Spleen (tissue), 11 donors: ENCODE measurements at regions not wholly inside any gene's neighbourhood (a gene's known extent, or its start where the extent isn't known, plus 50 kb on each side); places are given as distances from the start of the nearest gene placed in this dataset.

Experiments used
- DNase-seq: peaks from one replicate; pipeline ENCODE4 v3.0.0-alpha.2; 2020
- H3K27ac ChIP-seq, 8 donors: fragments of 200-600 bp; sonication (generic) in 7 of 8; 1 replicate in 4 of 8; 2 replicates in 4 of 8; pipeline versions ENCODE4 v1.5.0 to v1.8.0; 2016 to 2021; ENCODE audit warnings: inconsistent platforms in 4 of 8, mild to moderate bottlenecking in 4 of 8, moderate library complexity in 1 of 8
- H3K27me3 ChIP-seq, 7 donors: fragments of 200-600 bp; sonication (generic) in 6 of 7; replicated peaks in 1 of 7; 1 replicate in 4 of 7; 2 replicates in 3 of 7; pipeline versions ENCODE4 v1.5.0 to v1.8.0; 2016 to 2021; ENCODE audit warnings: inconsistent platforms in 3 of 7, mild to moderate bottlenecking in 1 of 7
- H3K36me3 ChIP-seq, 6 donors: fragments of 200-600 bp; sonication (generic) in 5 of 6; 1 replicate in 4 of 6; 2 replicates in 2 of 6; pipeline versions ENCODE4 v1.5.0 to v1.8.0; 2016 to 2021; ENCODE audit warnings: inconsistent platforms in 2 of 6
- H3K4me1 ChIP-seq, 6 donors: fragments of 200-600 bp; sonication (generic) in 5 of 6; 1 replicate in 3 of 6; 2 replicates in 3 of 6; pipeline versions ENCODE4 v1.5.0 to v1.8.0; 2016 to 2021; ENCODE audit warnings: inconsistent platforms in 3 of 6
- H3K4me3 ChIP-seq, 8 donors: fragments of 200-600 bp; sonication (generic) in 7 of 8; 1 replicate in 4 of 8; 2 replicates in 4 of 8; pipeline versions ENCODE4 v1.5.0 to v1.8.0; 2016 to 2021; ENCODE audit warnings: inconsistent platforms in 4 of 8, mild to moderate bottlenecking in 4 of 8, moderate library complexity in 2 of 8
- H3K9me3 ChIP-seq, 8 donors: fragments of 200-600 bp; sonication (generic) in 7 of 8; 1 replicate in 4 of 8; 2 replicates in 4 of 8; pipeline versions ENCODE4 v1.5.0 to v1.8.0; 2016 to 2021; ENCODE audit warnings: inconsistent platforms in 4 of 8
- POLR2A ChIP-seq, 3 donors: fragments of 450-650 bp; IDR thresholded peaks; one replicate each; pipeline ENCODE4 v1.5.1; 2017; ENCODE audit warnings: antibody characterized with exemption in 3 of 3, mild to moderate bottlenecking in 1 of 3
- POLR2AphosphoS5 ChIP-seq, 3 donors: sonication (generic); formaldehyde crosslinking; IDR thresholded peaks; one replicate each; pipeline ENCODE4 v1.5.1; 2017; ENCODE audit warnings: antibody characterized with exemption in 3 of 3
- WGBS, 5 donors: extraction: QIAGEN DNeasy Blood & Tissue Kit in 3 of 5; methylation state at CpG; one replicate each; pipeline versions ENCODE4 v1.1.5 to v1.1.7; 2013 to 2018; 5-methylcytosine and 5-hydroxymethylcytosine counted together
- intact Hi-C: fragments of 100-400 bp; cut with DNase I; formaldehyde crosslinking; loops from one replicate; pipeline ENCODE4 v1.15.0; 2023; ENCODE audit warnings: low total_unique reads
- TF ChIP-seq, protein P1 (sequence below), 11 experiments: fragments of 200-600 bp in 7 of 11; fragments of 450-650 bp in 4 of 11; sonication (generic) in 4 of 11; IDR thresholded peaks in 8 of 11; conservative IDR thresholded peaks in 3 of 11; 1 replicate in 7 of 11; 2 replicates in 4 of 11; pipeline versions ENCODE4 v1.4.0 to v1.8.0; 2016 to 2021; ENCODE audit warnings: antibody characterized with exemption in 11 of 11, inconsistent platforms in 4 of 11, mild to moderate bottlenecking in 1 of 11
- donor health status: healthy with polysubstance abuse.
- donor health status: DM: no; HTN: no; CAD: no; lungs with moderate emphysema.
- donor health status: DM: no; HTN: no; CAD: no.
- donor health status: Bipolar disorder and iron deficiency.
- donor health status: healthy.
- donor health status: DM: no; HTN: no; CAD: no.
- donor health status: DM: yes; HTN: yes; CAD: no.

- H3K4me3 ChIP-seq, result no peak overlapping the region
- intact Hi-C loops, result no loop called here
- no peak for TF ChIP-seq POLR2AphosphoS5 (IDR thresholded peaks at IDR 0.05)
- TF ChIP-seq POLR2A (IDR thresholded peaks at IDR 0.05), result no peak
- TF ChIP-seq, protein P1, sequence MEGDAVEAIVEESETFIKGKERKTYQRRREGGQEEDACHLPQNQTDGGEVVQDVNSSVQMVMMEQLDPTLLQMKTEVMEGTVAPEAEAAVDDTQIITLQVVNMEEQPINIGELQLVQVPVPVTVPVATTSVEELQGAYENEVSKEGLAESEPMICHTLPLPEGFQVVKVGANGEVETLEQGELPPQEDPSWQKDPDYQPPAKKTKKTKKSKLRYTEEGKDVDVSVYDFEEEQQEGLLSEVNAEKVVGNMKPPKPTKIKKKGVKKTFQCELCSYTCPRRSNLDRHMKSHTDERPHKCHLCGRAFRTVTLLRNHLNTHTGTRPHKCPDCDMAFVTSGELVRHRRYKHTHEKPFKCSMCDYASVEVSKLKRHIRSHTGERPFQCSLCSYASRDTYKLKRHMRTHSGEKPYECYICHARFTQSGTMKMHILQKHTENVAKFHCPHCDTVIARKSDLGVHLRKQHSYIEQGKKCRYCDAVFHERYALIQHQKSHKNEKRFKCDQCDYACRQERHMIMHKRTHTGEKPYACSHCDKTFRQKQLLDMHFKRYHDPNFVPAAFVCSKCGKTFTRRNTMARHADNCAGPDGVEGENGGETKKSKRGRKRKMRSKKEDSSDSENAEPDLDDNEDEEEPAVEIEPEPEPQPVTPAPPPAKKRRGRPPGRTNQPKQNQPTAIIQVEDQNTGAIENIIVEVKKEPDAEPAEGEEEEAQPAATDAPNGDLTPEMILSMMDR (IDR thresholded peaks at IDR 0.05 in 8 of 11, conservative IDR thresholded peaks at IDR 0.05 in 3 of 11), result no peak
- H3K36me3 ChIP-seq, result no peaks in the 10 kb centered on the region
- DNase-seq, result peak; percentile 58
- H3K4me1 ChIP-seq, result no peaks in the 10 kb centered on the region
- no peak overlapping the region for H3K27ac ChIP-seq
- H3K9me3 ChIP-seq, result peaks cover 0 to 9% (median 4%) of the 10 kb centered on the region in 8 donors
- WGBS, 5 donors, result 85 to 96% (median 89%) methylated on average over 18 of the region's 18 CpGs
- H3K27me3 ChIP-seq, result peaks cover 0 to 15% (median 0%) of the 10 kb centered on the region in 7 donors
Observed at GRCh38 chr10:129361676-129362376, 105.2 kb upstream of the MGMT start.

- intact Hi-C loops, result no loop called here
- TF ChIP-seq POLR2AphosphoS5 (IDR thresholded peaks at IDR 0.05), result no peak
- TF ChIP-seq, protein P1 (IDR thresholded peaks at IDR 0.05 in 8 of 11, conservative IDR thresholded peaks at IDR 0.05 in 3 of 11), result no peak
- no peak for TF ChIP-seq POLR2A (IDR thresholded peaks at IDR 0.05)
- 86 to 92% (median 88%) methylated on average over 6 of the region's 6 CpGs for WGBS, 5 donors
Observed at GRCh38 chr10:129364949-129365348, 102.1 kb upstream of the MGMT start.

GRCh38 chr10:129365767-129366402, 101.2 kb upstream of the MGMT start:
- no peak overlapping the region for H3K4me3 ChIP-seq
- peak; percentile 42 for DNase-seq
- H3K27ac ChIP-seq, result no peak overlapping the region
- no peaks in the 10 kb centered on the region for H3K9me3 ChIP-seq
- no peaks in the 10 kb centered on the region for H3K36me3 ChIP-seq
- no peaks in the 10 kb centered on the region for H3K4me1 ChIP-seq
- peaks cover 0 to 37% (median 0%) of the 10 kb centered on the region in 7 donors for H3K27me3 ChIP-seq
- WGBS, 5 donors, result 77 to 91% (median 80%) methylated on average over 6 of the region's 6 CpGs
- intact Hi-C loops, result no loop called here
- TF ChIP-seq, protein P1 (IDR thresholded peaks at IDR 0.05 in 8 of 11, conservative IDR thresholded peaks at IDR 0.05 in 3 of 11), result no peak
- TF ChIP-seq POLR2A (IDR thresholded peaks at IDR 0.05) (no peak), POLR2AphosphoS5 (IDR thresholded peaks at IDR 0.05) (no peak)

More at GRCh38 chr10:129364949-129365348, 102.1 kb upstream of the MGMT start:
- no peak overlapping the region for H3K4me3 ChIP-seq
- H3K27ac ChIP-seq, result no peak overlapping the region
- no peaks in the 10 kb centered on the region for H3K36me3 ChIP-seq
- peaks cover 0 to 32% (median 0%) of the 10 kb centered on the region in 7 donors for H3K27me3 ChIP-seq
- no peaks in the 10 kb centered on the region for H3K4me1 ChIP-seq
- H3K9me3 ChIP-seq, result no peaks in the 10 kb centered on the region
- no peak for DNase-seq

DNA sequence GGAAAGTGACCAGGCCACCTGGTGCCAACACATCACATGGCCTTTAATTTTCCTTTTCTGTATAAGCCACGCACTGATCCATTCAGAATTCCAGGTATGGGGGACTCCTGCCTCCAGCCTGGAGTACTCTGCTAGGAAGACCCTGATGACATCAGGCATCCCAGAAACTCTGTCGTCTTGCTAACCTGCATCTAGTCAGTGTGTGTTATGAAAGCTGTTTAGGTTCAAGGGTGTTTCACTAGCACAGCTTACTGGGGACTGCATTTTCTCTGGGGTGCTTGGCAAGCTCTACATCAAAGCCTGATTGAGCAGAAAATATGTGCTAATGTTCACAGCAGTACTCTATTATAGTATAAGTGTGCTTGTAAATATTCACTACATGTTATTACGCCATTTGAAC, 100.6 kb upstream of the MGMT start:
- H3K9me3 ChIP-seq, result no peaks in the 10 kb centered on the region
- H3K27me3 ChIP-seq, result peaks cover 0 to 37% (median 0%) of the 10 kb centered on the region in 7 donors
- TF ChIP-seq POLR2AphosphoS5 (IDR thresholded peaks at IDR 0.05) (no peak), POLR2A (IDR thresholded peaks at IDR 0.05) (no peak)
- TF ChIP-seq, protein P1 (IDR thresholded peaks at IDR 0.05 in 8 of 11, conservative IDR thresholded peaks at IDR 0.05 in 3 of 11), result no peak
- intact Hi-C loops, result no loop called here
- no peak for DNase-seq
- no peaks in the 10 kb centered on the region for H3K36me3 ChIP-seq
- no peaks in the 10 kb centered on the region for H3K4me1 ChIP-seq
- no peak overlapping the region for H3K4me3 ChIP-seq
- 85 to 97% (median 89%) methylated on average over 3 of the region's 3 CpGs for WGBS, 5 donors
- no peak overlapping the region for H3K27ac ChIP-seq
